Neuronal stem cell (in vitro differentiated cells): ENCODE measurements at regions not wholly inside any gene's neighbourhood (a gene's known extent, or its start where the extent isn't known, plus 50 kb on each side); places are given as distances from the start of the nearest gene placed in this dataset.

Source experiments
- DNase-seq: peaks from one replicate; pipeline ENCODE4 v3.0.0-alpha.2; 2013; ENCODE audit warnings: low spot score
- H2AFZ ChIP-seq: one replicate; pipeline ENCODE4 v1.6.1; 2013; ENCODE audit warnings: mild to moderate bottlenecking, low read length, inconsistent platforms
- H2AK5ac ChIP-seq: 2 replicates; pipeline ENCODE4 v1.6.1; 2013; ENCODE audit warnings: low read depth, mild to moderate bottlenecking, inconsistent platforms, low read length, moderate library complexity, mixed read lengths
- H2BK120ac ChIP-seq: 2 replicates; pipeline ENCODE4 v1.6.1; 2013; ENCODE audit warnings: low read depth, mild to moderate bottlenecking, inconsistent platforms, low read length, moderate library complexity, mixed read lengths
- H2BK12ac ChIP-seq: one replicate; pipeline ENCODE4 v1.6.1; 2013; ENCODE audit warnings: low read length, inconsistent platforms
- H2BK15ac ChIP-seq: 2 replicates; pipeline ENCODE4 v1.6.1; 2013; ENCODE audit warnings: mild to moderate bottlenecking, low read length, inconsistent platforms, mixed read lengths
- H2BK5ac ChIP-seq: one replicate; pipeline ENCODE4 v1.6.1; 2013; ENCODE audit warnings: inconsistent platforms, mild to moderate bottlenecking, low read length, moderate library complexity
- H3K14ac ChIP-seq: one replicate; pipeline ENCODE4 v1.6.1; 2013; ENCODE audit warnings: low read length, inconsistent platforms
- H3K18ac ChIP-seq: 2 replicates; pipeline ENCODE4 v1.6.1; 2013; ENCODE audit warnings: low read length, inconsistent platforms
- H3K23ac ChIP-seq: 2 replicates; pipeline ENCODE4 v1.6.1; 2013; ENCODE audit warnings: low read depth, mild to moderate bottlenecking, mixed read lengths, low read length, inconsistent platforms; ENCODE audit not compliant: poor library complexity
- H3K27ac ChIP-seq: replicated peaks from 3 replicates; pipeline ENCODE4 v1.5.1; 2013; ENCODE audit warnings: low read length, inconsistent platforms
- H3K27me3 ChIP-seq, 3 experiments: 2 replicates each; pipeline ENCODE4 v1.6.1; 2013; ENCODE audit warnings: low read length in 3 of 3, mild to moderate bottlenecking in 2 of 3, inconsistent platforms in 1 of 3, low read depth in 1 of 3, mixed read lengths in 1 of 3, moderate library complexity in 1 of 3; ENCODE audit not compliant: control insufficient read depth in 3 of 3, insufficient read depth in 3 of 3
- H3K36me3 ChIP-seq, 2 donors: replicated peaks in 1 of 2; 2 replicates each; pipeline ENCODE4 v1.6.1; 2013; ENCODE audit warnings: low read length in 2 of 2; ENCODE audit not compliant: control insufficient read depth in 2 of 2, insufficient read depth in 2 of 2
- H3K4ac ChIP-seq: 2 replicates; pipeline ENCODE4 v1.6.1; 2013; ENCODE audit warnings: inconsistent platforms, mild to moderate bottlenecking, low read length, moderate library complexity
- H3K4me1 ChIP-seq, 2 donors: 1 replicate in 1 of 2; 2 replicates in 1 of 2; pipeline ENCODE4 v1.6.1; 2013; ENCODE audit warnings: low read length in 2 of 2, low read depth in 1 of 2; ENCODE audit not compliant: control insufficient read depth in 2 of 2, insufficient read depth in 1 of 2
- H3K4me2 ChIP-seq: one replicate; pipeline ENCODE4 v1.6.1; 2013; ENCODE audit warnings: mild to moderate bottlenecking, low read length, inconsistent platforms; ENCODE audit not compliant: insufficient read depth, poor library complexity, severe bottlenecking
- H3K4me3 ChIP-seq, 2 donors: 2 replicates each; pipeline ENCODE4 v1.5.1; 2013; ENCODE audit warnings: low read length in 2 of 2, mild to moderate bottlenecking in 2 of 2, inconsistent platforms in 1 of 2, moderate library complexity in 1 of 2
- H3K79me1 ChIP-seq: one replicate; pipeline ENCODE4 v1.6.1; 2013; ENCODE audit warnings: low read depth, mild to moderate bottlenecking, inconsistent platforms, low read length, moderate library complexity
- H3K9ac ChIP-seq: one replicate; pipeline ENCODE4 v1.6.1; 2013; ENCODE audit warnings: mild to moderate bottlenecking, low read depth, low read length, inconsistent platforms; ENCODE audit not compliant: poor library complexity
- H3K9me3 ChIP-seq, 2 donors: replicated peaks in 1 of 2; 2 replicates each; pipeline versions ENCODE3 to v1.6.1; 2013; ENCODE audit warnings: low read length in 2 of 2, mild to moderate bottlenecking in 2 of 2, inconsistent platforms in 1 of 2, low read depth in 1 of 2, mixed read lengths in 1 of 2, moderate library complexity in 1 of 2; ENCODE audit not compliant: control insufficient read depth in 2 of 2, insufficient read depth in 1 of 2
- H4K8ac ChIP-seq: one replicate; pipeline ENCODE4 v1.6.1; 2013; ENCODE audit warnings: low read depth, mild to moderate bottlenecking, inconsistent platforms, low read length, moderate library complexity
- H4K91ac ChIP-seq: one replicate; pipeline ENCODE4 v1.6.1; 2013; ENCODE audit warnings: low read length, low read depth, mild to moderate bottlenecking, inconsistent platforms; ENCODE audit not compliant: poor library complexity
- WGBS, 2 donors: extraction: QIAGEN DNeasy Blood & Tissue Kit; methylation state at CpG; one replicate each; pipeline ENCODE4 v1.1.7; 2013; ENCODE audit warnings: missing lambda C conversion rate in 2 of 2, mixed read lengths in 1 of 2; ENCODE audit not compliant: insufficient read length in 2 of 2, insufficient replicate concordance in 1 of 2; ENCODE audit errors: extremely low coverage in 2 of 2; 5-methylcytosine and 5-hydroxymethylcytosine counted together

DNA sequence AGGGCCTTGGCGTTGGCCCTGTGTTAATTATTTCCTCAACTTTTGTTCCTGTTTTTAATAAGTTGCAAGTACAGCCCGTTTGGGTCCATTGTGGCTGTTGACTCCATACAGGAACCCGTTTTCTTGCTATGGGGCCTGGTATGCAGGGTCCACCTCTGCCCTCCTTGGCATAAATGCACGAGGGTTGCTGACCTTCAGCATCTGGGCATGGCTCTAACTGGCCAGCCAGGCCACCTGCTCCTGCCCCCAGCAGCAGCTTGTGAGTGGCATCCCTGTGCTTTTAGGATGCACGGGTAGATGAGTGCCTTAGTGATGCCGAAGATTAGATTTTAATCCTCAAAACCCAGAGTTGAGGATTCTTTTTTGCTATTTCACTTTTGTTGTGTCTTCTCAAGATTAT lies 123.2 kb downstream of the GLRX3 start:
- Histone ChIP-seq H3K4me3 (no peak overlapping the region), H3K14ac (no peak overlapping the region), H3K4me2 (no peak overlapping the region), H3K4me1 (no peaks in the 10 kb centered on the region), H2AK5ac (no peak overlapping the region), H2BK5ac (no peak overlapping the region), H3K9me3 (peaks cover 0 to 11% of the 10 kb centered on the region in 2 donors), H2BK12ac (no peak overlapping the region), H3K79me1 (no peaks in the 10 kb centered on the region), H3K23ac (no peak overlapping the region), H2BK15ac (no peak overlapping the region), H4K91ac (no peak overlapping the region), H3K4ac (no peak overlapping the region), H3K9ac (no peak overlapping the region), H2AFZ (no peak overlapping the region), H3K27ac (no peak overlapping the region), H3K27me3 (no peaks in the 10 kb centered on the region), H2BK120ac (no peak overlapping the region), H3K18ac (peak overlapping the region; percentile 61), H3K36me3 (no peaks in the 10 kb centered on the region), H4K8ac (no peak overlapping the region)
- WGBS, 2 donors: no CpG with 5 or more reads among the region's 6 CpGs
- no peak for DNase-seq

DNA sequence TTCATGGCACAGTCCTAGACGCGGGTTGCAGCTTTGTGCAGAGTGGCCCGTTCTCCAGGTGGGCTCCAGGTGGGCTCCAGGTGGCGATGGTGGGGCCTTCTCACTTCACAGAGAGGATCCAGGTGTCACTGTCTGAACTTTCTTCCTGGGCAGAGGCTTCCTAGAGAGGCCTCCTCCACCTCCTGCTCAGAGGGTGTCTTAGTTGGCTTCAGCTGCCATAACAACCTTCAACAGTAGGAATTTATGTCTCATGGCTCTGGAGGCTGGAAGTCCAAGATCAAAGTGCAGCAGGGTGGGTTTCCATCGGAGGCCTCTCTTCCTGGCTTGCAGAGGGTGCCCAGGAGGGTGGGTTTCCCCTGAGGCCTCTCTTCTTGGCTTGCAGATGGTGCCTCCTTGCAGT lies 125.1 kb downstream of the GLRX3 start:
- Histone ChIP-seq H3K4me1 (no peaks in the 10 kb centered on the region), H2BK12ac (no peak overlapping the region), H3K79me1 (no peaks in the 10 kb centered on the region), H3K36me3 (no peaks in the 10 kb centered on the region), H3K9ac (no peak overlapping the region), H2BK5ac (no peak overlapping the region), H3K14ac (no peak overlapping the region), H3K4me2 (no peak overlapping the region), H2AFZ (no peak overlapping the region), H3K4ac (no peak overlapping the region), H2BK120ac (no peak overlapping the region), H4K91ac (no peak overlapping the region), H3K27me3 (no peaks in the 10 kb centered on the region), H3K4me3 (no peak overlapping the region), H3K23ac (no peak overlapping the region), H2BK15ac (no peak overlapping the region), H3K18ac (no peak overlapping the region), H4K8ac (no peak overlapping the region), H3K27ac (no peak overlapping the region), H3K9me3 (peaks cover 0 to 17% of the 10 kb centered on the region in 2 donors), H2AK5ac (no peak overlapping the region)
- WGBS, 2 donors: no CpG with 5 or more reads among the region's 5 CpGs
- DNase-seq: no peak

DNA sequence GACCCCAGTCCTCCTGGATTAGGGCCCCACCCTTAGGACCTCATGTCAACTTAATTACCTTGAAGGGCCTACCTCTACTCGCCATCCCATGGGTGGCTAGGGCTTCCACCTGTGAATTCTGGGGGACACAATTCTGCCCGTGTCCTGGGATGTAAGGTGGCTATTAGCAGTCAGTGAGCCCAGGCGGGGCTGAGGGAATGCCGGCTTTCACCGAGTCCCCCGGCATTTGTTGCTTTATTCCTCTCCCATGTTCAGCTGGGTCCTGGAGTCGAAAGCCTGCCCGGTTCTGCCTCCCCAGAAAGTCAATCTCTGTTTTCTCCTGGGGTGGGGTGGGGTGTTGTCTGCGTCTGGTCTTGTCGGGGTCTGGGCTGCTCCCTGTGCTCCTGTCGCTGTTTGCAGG lies 125.6 kb downstream of the GLRX3 start:
- no peak overlapping the region for H3K14ac ChIP-seq

DNA sequence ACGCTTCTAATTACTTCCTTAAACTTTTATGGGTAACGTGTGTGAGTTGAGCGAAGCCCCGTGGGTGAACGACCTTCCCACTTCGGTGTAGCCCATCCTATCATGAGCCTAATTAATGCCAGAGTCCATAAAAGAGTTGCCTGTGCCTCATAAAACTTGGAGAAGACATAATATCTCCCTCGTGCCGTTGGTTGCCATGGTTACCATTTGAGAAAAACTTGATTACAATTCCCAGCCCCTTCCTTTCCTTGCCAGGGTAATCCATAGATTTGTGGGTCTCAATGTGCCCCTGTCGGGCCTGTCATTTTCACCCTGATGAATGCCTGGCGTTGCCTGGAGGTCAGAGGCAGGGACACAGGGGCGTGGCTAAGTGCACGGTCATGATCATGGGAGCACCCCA lies 127.1 kb downstream of the GLRX3 start:
- H3K9ac ChIP-seq: no peak overlapping the region
- no peak overlapping the region for H4K8ac ChIP-seq
- H3K4me2 ChIP-seq: no peak overlapping the region
- no peak overlapping the region for H2BK120ac ChIP-seq
- no peaks in the 10 kb centered on the region for H3K4me1 ChIP-seq
- no peak overlapping the region for H3K23ac ChIP-seq
- no peaks in the 10 kb centered on the region for H3K27me3 ChIP-seq
- no peak overlapping the region for H4K91ac ChIP-seq
- H2AK5ac ChIP-seq: no peak overlapping the region
- H2AFZ ChIP-seq: no peak overlapping the region
- H2BK15ac ChIP-seq: no peak overlapping the region
- H3K4me3 ChIP-seq: no peak overlapping the region
- no peak overlapping the region for H2BK12ac ChIP-seq
- DNase-seq: no peak
- H3K79me1 ChIP-seq: no peaks in the 10 kb centered on the region
- H3K4ac ChIP-seq: no peak overlapping the region
- H3K14ac ChIP-seq: no peak overlapping the region
- H3K18ac ChIP-seq: no peak overlapping the region
- H3K36me3 ChIP-seq: no peaks in the 10 kb centered on the region
- peaks cover 0 to 18% of the 10 kb centered on the region in 2 donors for H3K9me3 ChIP-seq
- WGBS, 2 donors: no CpG with 5 or more reads among the region's 12 CpGs
- no peak overlapping the region for H3K27ac ChIP-seq
- H2BK5ac ChIP-seq: no peak overlapping the region

More for the DNA sequence above, 125.6 kb downstream of the GLRX3 start:
- H3K23ac ChIP-seq: no peak overlapping the region
- no peak for DNase-seq
- WGBS, 2 donors: no CpG with 5 or more reads among the region's 11 CpGs
- no peaks in the 10 kb centered on the region for H3K79me1 ChIP-seq
- no peak overlapping the region for H2BK5ac ChIP-seq
- no peaks in the 10 kb centered on the region for H3K27me3 ChIP-seq
- H2AFZ ChIP-seq: no peak overlapping the region
- H3K18ac ChIP-seq: peak overlapping the region; percentile 59
- no peak overlapping the region for H3K4ac ChIP-seq
- H3K9ac ChIP-seq: no peak overlapping the region
- H3K36me3 ChIP-seq: no peaks in the 10 kb centered on the region
- H3K4me2 ChIP-seq: no peak overlapping the region
- no peak overlapping the region for H2BK120ac ChIP-seq
- H2BK12ac ChIP-seq: no peak overlapping the region
- no peak overlapping the region for H4K8ac ChIP-seq
- no peak overlapping the region for H2BK15ac ChIP-seq
- peaks cover 0 to 17% of the 10 kb centered on the region in 2 donors for H3K9me3 ChIP-seq
- H3K4me1 ChIP-seq: no peaks in the 10 kb centered on the region
- no peak overlapping the region for H3K27ac ChIP-seq
- no peak overlapping the region for H3K4me3 ChIP-seq
- H2AK5ac ChIP-seq: no peak overlapping the region
- H4K91ac ChIP-seq: no peak overlapping the region
